ENCODE measurements at regions not wholly inside any gene's neighbourhood (a gene's known extent, or its start where the extent isn't known, plus 50 kb on each side); places are given as distances from the start of the nearest gene placed in this dataset.

DNA sequence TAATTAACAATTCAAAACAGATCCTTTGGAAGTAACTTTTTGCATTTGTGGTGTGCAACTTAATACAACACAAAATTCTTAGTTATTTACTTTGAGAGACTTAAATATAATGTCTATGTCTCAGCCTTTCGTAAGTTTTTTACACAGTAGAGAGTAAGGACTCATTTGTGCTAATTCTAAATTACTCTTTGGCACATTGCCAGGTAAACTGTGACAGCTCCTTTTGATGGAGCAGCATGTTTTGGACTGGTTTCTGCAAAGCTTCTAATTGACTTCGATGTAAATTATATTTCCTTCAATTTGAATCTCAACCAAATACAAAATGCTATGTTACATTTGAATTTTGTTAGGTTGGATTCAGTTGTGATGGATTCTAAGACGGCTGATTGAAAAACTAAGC lies 450.7 kb upstream of the OPRM1 start:
- no peak for TF ChIP-seq POLR2A (IDR thresholded peaks at IDR 0.05; ENCODE audit: low read depth, low read length)
- no peak for TF ChIP-seq TAF1 (IDR thresholded peaks at IDR 0.05; ENCODE audit: borderline replicate concordance, low read depth, low read length)
- TF ChIP-seq POLR2AphosphoS5 (IDR thresholded peaks at IDR 0.05; ENCODE audit: low read depth, low read length), result no peak

All from GM12892 (cell line).